GM19372 (cell line): ENCODE measurements at regions not wholly inside any gene's neighbourhood (a gene's known extent, or its start where the extent isn't known, plus 50 kb on each side); places are given as distances from the start of the nearest gene placed in this dataset.

ENCODE experiments used
- ATAC-seq: cut with Tn5 transposase; IDR thresholded peaks from one replicate; pipeline ENCODE4 v1.9.1; 2021; ENCODE audit warnings: mild to moderate bottlenecking, low read depth, moderate library complexity; ENCODE audit not compliant: unreplicated experiment

GRCh38 chr12:67425394-67425793 is 156.2 kb downstream of the CAND1 start:
- ATAC-seq: no peak

GRCh38 chr12:67426067-67426466 is 156.9 kb downstream of the CAND1 start:
- ATAC-seq: no peak

- no peak for ATAC-seq
Measured at GRCh38 chr12:67427336-67427735, 158.2 kb downstream of the CAND1 start.

- no peak for ATAC-seq
Measured at GRCh38 chr12:67428431-67428830, 159.3 kb downstream of the CAND1 start.

DNA sequence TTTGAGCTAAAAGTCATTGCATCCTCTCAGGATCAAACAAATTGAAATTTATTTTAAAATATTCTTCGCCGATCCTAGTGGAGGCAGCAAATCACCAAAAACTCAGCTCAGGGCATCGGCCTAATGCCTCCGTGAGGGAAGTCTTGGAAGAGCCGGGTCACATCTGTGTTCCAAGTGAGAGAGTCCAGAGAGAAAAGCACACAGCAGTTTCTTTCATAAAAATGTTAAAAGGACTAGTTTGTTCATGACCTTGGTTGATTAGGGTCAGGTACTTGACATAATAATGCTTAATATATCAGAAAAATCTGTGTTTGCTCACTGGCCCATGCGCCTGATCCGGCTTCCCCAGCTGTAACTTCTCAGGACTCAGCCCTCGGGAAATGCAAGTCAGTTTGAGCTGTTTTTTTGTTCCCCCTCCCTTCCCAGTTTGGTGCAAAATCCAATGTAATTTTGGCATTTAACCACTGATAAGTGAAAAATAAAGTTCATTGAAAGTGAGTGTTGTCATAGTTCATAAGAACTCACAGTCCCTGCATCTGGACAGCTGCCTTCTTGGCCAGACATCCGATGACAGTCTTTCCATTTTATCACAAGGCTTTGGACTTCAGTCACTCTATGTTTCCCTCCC is 161.7 kb downstream of the CAND1 start:
- no peak for ATAC-seq

- no peak for ATAC-seq
Measured at GRCh38 chr12:67431411-67432020, 162.4 kb downstream of the CAND1 start.

- peak; percentile 60 for ATAC-seq
Measured at GRCh38 chr12:67433385-67434175, 164.4 kb downstream of the CAND1 start.

GRCh38 chr12:67434671-67435370 is 165.7 kb downstream of the CAND1 start:
- no peak for ATAC-seq

DNA sequence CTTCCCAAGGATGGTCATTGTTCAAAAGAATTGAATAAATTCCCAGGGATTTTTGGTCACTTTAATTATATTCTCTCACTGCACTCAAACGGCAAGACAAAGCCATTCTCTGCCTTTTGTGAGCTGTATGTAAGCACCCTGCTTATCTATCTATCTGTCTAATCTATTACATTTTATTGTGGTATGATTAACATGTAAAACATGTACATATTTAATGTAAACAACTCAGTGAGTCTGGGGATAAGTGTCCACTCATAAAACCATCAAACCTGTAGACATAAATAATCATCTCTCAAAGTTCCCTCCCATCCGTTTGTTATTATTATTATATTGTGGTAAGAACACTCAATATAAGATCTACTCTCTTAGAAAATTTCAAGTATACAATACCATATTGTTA is 167.1 kb downstream of the CAND1 start:
- ATAC-seq: no peak

DNA sequence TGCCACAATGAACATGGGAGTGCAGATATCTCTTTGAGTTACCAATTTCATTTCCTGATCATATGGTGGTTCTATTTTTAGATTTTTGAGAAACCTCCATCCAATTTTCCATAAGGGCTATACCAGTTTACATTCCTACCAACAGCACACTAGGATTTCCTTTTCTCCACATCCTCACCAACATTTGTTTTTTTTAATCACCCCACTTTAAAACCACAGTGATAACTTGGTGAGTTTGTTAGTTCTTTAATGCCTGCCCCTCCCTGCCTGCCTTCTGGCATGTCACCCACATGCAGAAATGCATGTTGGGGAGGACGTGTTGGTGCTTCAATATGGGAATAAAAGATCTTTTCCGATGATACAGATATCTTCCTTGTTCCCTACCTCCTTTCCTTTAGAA is 167.9 kb downstream of the CAND1 start:
- ATAC-seq: no peak

- no peak for ATAC-seq
Measured at GRCh38 chr12:67439611-67440010, 170.5 kb downstream of the CAND1 start.

DNA sequence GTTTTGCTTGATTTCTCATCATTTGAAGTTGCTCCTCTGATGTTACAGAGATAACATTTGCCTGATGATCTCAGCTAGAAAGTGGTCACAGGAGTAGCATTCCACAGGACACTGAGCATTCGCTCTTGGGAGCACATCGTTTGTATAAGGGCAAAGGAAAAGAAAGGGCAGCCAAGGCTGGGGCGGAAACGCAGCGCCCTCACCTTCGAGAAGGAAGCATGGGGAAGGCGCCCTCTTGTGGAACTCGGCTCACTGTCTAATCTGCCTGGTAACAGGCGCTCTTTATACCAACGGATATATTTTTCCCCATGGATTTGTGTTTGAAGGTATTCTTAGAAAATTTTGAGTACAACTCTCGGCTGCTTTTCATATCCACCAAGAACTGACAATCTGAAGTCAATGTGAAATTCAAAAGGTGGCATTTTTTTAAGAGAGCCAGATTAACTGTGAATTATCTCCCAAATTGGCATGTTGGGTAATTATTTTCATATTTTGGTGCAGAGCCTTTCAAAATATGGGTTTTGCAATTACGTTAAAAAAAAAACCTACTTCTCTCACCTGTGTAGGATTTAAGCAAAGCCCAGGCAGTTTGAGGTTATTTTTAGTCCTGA is 172.7 kb downstream of the CAND1 start:
- no peak for ATAC-seq

DNA sequence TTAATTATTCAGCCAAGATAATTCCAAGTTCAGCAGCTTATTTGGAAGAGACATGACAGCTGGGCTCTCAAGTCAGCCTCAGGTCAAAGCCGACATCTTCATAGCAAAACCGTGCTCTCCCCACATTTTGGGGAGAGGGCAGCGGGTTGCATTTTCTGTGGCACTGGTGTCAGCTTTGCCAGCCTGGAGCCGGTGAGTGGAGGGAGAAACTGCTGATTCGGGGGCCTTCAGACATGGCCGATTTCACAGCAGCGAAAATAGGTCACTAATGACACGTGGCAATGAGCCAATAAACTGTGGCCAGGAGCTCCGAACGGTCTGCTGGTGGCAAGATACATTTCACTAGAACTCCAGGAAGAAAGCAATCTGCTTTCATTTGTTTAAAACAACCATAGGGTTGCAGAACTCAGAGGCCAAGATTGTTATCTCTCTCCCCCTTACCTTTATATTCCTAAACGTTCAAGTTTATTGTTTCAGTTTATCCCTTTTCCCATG is 173.2 kb downstream of the CAND1 start:
- ATAC-seq: no peak

DNA sequence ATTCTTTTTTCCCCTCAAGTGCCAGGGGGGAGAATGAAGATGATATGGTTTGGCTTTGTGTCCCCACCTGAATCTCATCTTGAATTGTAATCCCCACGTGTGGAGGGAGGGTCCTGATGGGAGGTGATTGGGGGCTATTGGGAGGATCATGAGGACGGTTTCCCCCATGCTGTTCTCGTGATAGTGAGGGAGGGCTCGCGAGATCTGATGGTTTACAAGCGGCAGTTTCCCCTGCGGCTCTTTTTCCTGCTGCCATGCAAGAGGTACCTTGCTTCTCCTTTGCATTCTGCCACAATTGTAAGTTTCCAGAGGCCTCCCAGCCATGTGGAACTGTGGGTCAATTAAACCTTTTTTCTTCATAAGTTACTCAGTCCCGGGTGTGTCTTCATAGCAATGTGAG is 173.7 kb downstream of the CAND1 start:
- no peak for ATAC-seq

- ATAC-seq: no peak
Measured at GRCh38 chr12:67444542-67444941, 175.4 kb downstream of the CAND1 start.

- ATAC-seq: no peak
Measured at GRCh38 chr12:67446716-67447115, 177.6 kb downstream of the CAND1 start.

DNA sequence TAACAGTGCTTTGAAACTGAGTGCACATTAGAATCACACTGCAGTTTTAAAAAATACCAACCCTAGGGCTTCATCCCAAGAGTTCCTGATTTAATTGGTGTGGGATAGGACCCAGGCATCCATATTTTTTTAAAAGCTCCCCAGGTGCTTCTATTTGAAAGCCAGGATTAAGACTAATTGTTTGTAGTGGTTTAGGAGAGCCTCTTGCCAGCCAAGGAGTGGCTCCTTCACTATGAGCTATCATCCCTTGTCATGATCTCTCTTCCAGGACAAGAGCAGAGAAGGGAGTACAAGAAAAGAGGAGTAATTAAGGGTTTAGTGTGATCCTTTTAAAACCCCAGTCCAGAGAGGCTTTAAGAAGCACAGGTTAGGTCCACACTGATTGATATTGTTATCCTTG is 178.0 kb downstream of the CAND1 start:
- no peak for ATAC-seq

GRCh38 chr12:67449591-67450052 is 180.5 kb downstream of the CAND1 start:
- peak; percentile 57 for ATAC-seq

DNA sequence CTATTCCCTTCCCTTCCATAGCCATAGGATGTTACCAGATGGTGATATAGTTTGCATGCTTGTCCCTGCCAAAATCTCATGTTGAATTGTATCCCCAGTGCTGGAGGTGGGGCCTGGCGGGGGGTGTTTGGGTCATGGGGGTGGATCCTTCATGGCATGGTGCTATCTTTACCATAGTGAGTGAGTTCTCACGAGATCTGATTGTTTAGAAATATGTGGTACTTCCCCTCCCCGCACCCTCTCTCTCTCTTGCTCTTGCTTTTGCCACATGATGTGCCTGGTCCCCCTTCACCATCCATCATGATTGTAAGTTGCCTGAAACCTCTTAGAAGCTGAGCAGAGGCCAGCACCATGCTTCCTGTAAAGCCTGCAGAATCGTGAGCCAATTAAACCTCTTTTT is 181.3 kb downstream of the CAND1 start:
- no peak for ATAC-seq

DNA sequence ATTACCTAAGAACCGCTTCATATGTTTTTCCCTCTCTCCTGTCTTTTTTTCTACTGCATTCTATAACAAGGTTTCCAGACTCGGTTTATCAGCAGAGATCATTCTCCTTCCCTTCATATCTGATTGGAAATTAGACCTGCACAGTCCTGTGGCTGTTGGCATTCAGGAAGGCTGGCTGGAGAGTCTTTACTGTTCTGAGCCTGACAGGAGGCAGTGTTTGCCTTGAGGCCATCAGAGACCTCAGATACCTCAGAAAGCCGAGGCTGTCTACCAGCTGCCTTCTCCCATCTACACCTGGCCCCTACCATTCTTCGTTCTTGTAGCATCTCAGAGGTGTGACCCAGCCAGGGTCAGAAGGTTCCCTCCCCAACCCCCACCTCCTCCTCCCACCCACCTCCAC is 182.0 kb downstream of the CAND1 start:
- ATAC-seq: no peak
